ENCODE measurements at regions not wholly inside any gene's neighbourhood (a gene's known extent, or its start where the extent isn't known, plus 50 kb on each side); places are given as distances from the start of the nearest gene placed in this dataset.
A peak's percentile ranks its signal among the peaks of the same experiment; 100 is the strongest.
"Not testable (repeated sequence)": the region's sequence is repeated elsewhere in the genome, so short reads cannot be mapped to it uniquely, and the experiment has no call there.

- DNase-seq = no peak
Observed at GRCh38 chr3:128548426-128549282, 55.7 kb upstream of the GATA2 start.

GRCh38 chr3:128548021-128548420 lies 55.0 kb upstream of the GATA2 start:
- no peak for DNase-seq

- peak in 1 of 3 experiments; percentile 29 for DNase-seq
Observed at GRCh38 chr3:128547368-128547987, 54.5 kb upstream of the GATA2 start.

- DNase-seq = no peak
Observed at GRCh38 chr3:128546646-128547045, 53.6 kb upstream of the GATA2 start.

GRCh38 chr3:128545120-128545752 lies 52.2 kb upstream of the GATA2 start:
- no peak for DNase-seq

GRCh38 chr3:128544190-128544589 lies 51.2 kb upstream of the GATA2 start:
- no peak for DNase-seq

GRCh38 chr3:128543570-128544174 lies 50.7 kb upstream of the GATA2 start:
- DNase-seq = not testable (repeated sequence)

Data from NCI-H1417 (cell line).